ENCODE measurements at regions not wholly inside any gene's neighbourhood (a gene's known extent, or its start where the extent isn't known, plus 50 kb on each side); places are given as distances from the start of the nearest gene placed in this dataset.

- H3K4me3 Mint-ChIP-seq, result no peak overlapping the region
- no peak overlapping the region for H3K27ac Mint-ChIP-seq
- H3K9me3 Mint-ChIP-seq, result peaks cover 21% of the 10 kb centered on the region
- H3K4me1 Mint-ChIP-seq (ENCODE audit: low read depth), result no peaks in the 10 kb centered on the region
- no peak for TF ChIP-seq CTCF (IDR thresholded peaks at IDR 0.05)
- peaks cover 4% of the 10 kb centered on the region; the same call in 1 of the 2 replicates for H3K36me3 Mint-ChIP-seq (ENCODE audit: low read depth)
- no peak for DNase-seq
- no peaks in the 10 kb centered on the region for H3K27me3 Mint-ChIP-seq (ENCODE audit: insufficient read depth)
Observed at GRCh38 chr3:116886202-116886893, 176.8 kb downstream of the TUSC7 start.

GRCh38 chr3:116896116-116896515, 186.5 kb downstream of the TUSC7 start:
- TF ChIP-seq CTCF (IDR thresholded peaks at IDR 0.05), result no peak
- no peaks in the 10 kb centered on the region for H3K36me3 Mint-ChIP-seq (ENCODE audit: low read depth)
- H3K4me3 Mint-ChIP-seq, result no peak overlapping the region
- no peaks in the 10 kb centered on the region for H3K4me1 Mint-ChIP-seq (ENCODE audit: low read depth)
- no peaks in the 10 kb centered on the region for H3K27me3 Mint-ChIP-seq (ENCODE audit: insufficient read depth)
- no peak overlapping the region for H3K27ac Mint-ChIP-seq
- no peak for DNase-seq
- H3K9me3 Mint-ChIP-seq, result peaks cover 24% of the 10 kb centered on the region

- Mint-ChIP-seq H3K4me1 (ENCODE audit: low read depth) (no peaks in the 10 kb centered on the region), H3K9me3 (peaks cover 24% of the 10 kb centered on the region), H3K27me3 (ENCODE audit: insufficient read depth) (no peaks in the 10 kb centered on the region), H3K4me3 (no peak overlapping the region), H3K27ac (no peak overlapping the region), H3K36me3 (ENCODE audit: low read depth) (no peaks in the 10 kb centered on the region)
- TF ChIP-seq CTCF (IDR thresholded peaks at IDR 0.05), result no peak
- no peak for DNase-seq
Observed at GRCh38 chr3:116897382-116897781, 187.8 kb downstream of the TUSC7 start.

- Mint-ChIP-seq H3K36me3 (ENCODE audit: low read depth) (no peaks in the 10 kb centered on the region), H3K27me3 (ENCODE audit: insufficient read depth) (no peaks in the 10 kb centered on the region; the same call in 1 of the 2 replicates), H3K27ac (no peak overlapping the region), H3K4me3 (no peak overlapping the region), H3K4me1 (ENCODE audit: low read depth) (no peaks in the 10 kb centered on the region), H3K9me3 (peaks cover 16% of the 10 kb centered on the region)
- DNase-seq, result no peak
- no peak for TF ChIP-seq CTCF (IDR thresholded peaks at IDR 0.05)
Observed at GRCh38 chr3:116899253-116899652, 189.7 kb downstream of the TUSC7 start.

GRCh38 chr3:116905334-116905733, 195.8 kb downstream of the TUSC7 start:
- H3K9me3 Mint-ChIP-seq, result peaks cover 26% of the 10 kb centered on the region
- H3K4me1 Mint-ChIP-seq (ENCODE audit: low read depth), result no peaks in the 10 kb centered on the region
- TF ChIP-seq CTCF (IDR thresholded peaks at IDR 0.05), result no peak
- H3K4me3 Mint-ChIP-seq, result no peak overlapping the region
- DNase-seq, result no peak
- no peaks in the 10 kb centered on the region; the same call in 1 of the 2 replicates for H3K27me3 Mint-ChIP-seq (ENCODE audit: insufficient read depth)
- no peaks in the 10 kb centered on the region for H3K36me3 Mint-ChIP-seq (ENCODE audit: low read depth)
- H3K27ac Mint-ChIP-seq, result no peak overlapping the region
